H1 (cell line): ENCODE measurements at regions not wholly inside any gene's neighbourhood (a gene's known extent, or its start where the extent isn't known, plus 50 kb on each side); places are given as distances from the start of the nearest gene placed in this dataset.

Experiments
- GABPA ChIP-seq: IDR thresholded peaks from 2 replicates; pipeline ENCODE4 v1.6.1; 2011; ENCODE audit warnings: mild to moderate bottlenecking, low read length, moderate library complexity, borderline replicate concordance; ENCODE audit not compliant: insufficient read depth

DNA sequence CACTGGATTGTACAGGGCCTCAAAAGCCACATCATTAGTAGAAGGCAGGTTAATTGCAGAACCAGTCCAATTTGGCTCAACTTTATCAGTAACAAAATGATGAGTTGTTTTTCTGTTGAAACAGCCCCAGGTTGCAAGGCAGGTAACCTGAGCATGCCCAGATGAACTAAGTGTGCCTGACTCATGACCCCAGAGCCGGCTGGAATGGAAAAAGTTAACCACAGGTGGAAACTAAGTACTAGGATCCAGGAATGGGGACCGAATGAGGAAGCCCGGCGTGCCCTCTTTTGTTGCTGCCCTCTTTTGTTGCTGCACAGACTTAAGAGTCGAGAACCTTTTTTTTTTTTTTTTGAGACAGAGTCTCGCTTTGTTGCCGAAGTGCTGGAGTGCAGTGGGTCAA is 79.5 kb upstream of the YWHAQ start (continued):
- no peak for TF ChIP-seq GABPA
- TF ChIP-seq, all 59 proteins: peak for 0
